ENCODE measurements at regions not wholly inside any gene's neighbourhood (a gene's known extent, or its start where the extent isn't known, plus 50 kb on each side); places are given as distances from the start of the nearest gene placed in this dataset.

DNA sequence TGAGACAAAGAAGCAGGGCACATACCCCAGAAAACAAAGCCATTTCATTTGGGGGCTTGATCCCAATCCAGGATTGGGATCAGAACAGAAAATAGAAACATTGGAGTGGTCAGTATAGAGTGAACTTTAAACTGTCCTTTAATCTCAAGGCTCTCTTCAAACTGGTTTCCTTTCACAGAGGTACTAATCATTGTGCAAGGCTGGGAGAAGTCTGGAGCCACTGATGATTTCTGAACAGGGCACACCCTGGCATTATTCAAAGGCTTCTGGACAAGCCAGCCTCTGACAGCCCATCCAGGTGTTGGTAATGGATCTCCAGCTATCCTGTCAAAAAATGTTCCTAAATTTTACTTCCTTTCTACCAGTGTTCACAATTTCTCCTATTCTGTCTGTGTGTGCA lies 244.5 kb downstream of the DDX3Y start:
- no peak for TF ChIP-seq ZBTB7A (CRISPR knock-in tag; IDR thresholded peaks at IDR 0.05)
- no peak for TF ChIP-seq HDAC6 (IDR thresholded peaks at IDR 0.05; ENCODE audit: low read depth, low read length)
- no peak for TF ChIP-seq ZNF12 (CRISPR knock-in tag; IDR thresholded peaks at IDR 0.05)
- TF ChIP-seq RBM22 (optimal IDR thresholded peaks at IDR 0.05; ENCODE audit: low read length), result no peak
